ENCODE measurements at regions not wholly inside any gene's neighbourhood (a gene's known extent, or its start where the extent isn't known, plus 50 kb on each side); places are given as distances from the start of the nearest gene placed in this dataset.

- TF ChIP-seq, protein P1, sequence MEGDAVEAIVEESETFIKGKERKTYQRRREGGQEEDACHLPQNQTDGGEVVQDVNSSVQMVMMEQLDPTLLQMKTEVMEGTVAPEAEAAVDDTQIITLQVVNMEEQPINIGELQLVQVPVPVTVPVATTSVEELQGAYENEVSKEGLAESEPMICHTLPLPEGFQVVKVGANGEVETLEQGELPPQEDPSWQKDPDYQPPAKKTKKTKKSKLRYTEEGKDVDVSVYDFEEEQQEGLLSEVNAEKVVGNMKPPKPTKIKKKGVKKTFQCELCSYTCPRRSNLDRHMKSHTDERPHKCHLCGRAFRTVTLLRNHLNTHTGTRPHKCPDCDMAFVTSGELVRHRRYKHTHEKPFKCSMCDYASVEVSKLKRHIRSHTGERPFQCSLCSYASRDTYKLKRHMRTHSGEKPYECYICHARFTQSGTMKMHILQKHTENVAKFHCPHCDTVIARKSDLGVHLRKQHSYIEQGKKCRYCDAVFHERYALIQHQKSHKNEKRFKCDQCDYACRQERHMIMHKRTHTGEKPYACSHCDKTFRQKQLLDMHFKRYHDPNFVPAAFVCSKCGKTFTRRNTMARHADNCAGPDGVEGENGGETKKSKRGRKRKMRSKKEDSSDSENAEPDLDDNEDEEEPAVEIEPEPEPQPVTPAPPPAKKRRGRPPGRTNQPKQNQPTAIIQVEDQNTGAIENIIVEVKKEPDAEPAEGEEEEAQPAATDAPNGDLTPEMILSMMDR (IDR thresholded peaks at IDR 0.05) = no peak
- no peak for TF ChIP-seq POLR2A (IDR thresholded peaks at IDR 0.05)
These were observed 1579.3 kb downstream of the SUCLG1 start for GRCh38 chr2:82879803-82880202.

Data from body of pancreas (tissue), 4 donors.